K562 (cell line): ENCODE measurements at regions not wholly inside any gene's neighbourhood (a gene's known extent, or its start where the extent isn't known, plus 50 kb on each side); places are given as distances from the start of the nearest gene placed in this dataset.

Source experiments
- ATAC-seq: fragments of 200-7000 bp; cut with Tn5 transposase; 3 replicates; pipeline ENCODE4 v1.9.1; 2020; ENCODE audit warnings: moderate library complexity
- BruUV-seq: library from RNA; stranded (reverse); fragments of 400-500 nt; replicated peaks from 2 replicates; lab custom pipeline; 2021; lab: Mats Ljungman, UMichigan
- CTCF ChIA-PET: fragments of 300-600 bp; formaldehyde crosslinking; extraction: SDS; loops from one replicate; lab custom pipeline; 2021; ENCODE audit warnings: low intra/inter-chr PET ratio; lab: Yijun Ruan, JAX
- POLR2A ChIA-PET: fragments of 300-600, 350-650 bp; sonication (Branson Sonifier 250); formaldehyde crosslinking; extraction: SDS; loops from one replicate; lab custom pipeline; 2021; ENCODE audit warnings: antibody characterized with exemption, inconsistent platforms; lab: Yijun Ruan, JAX
- DNase-seq, 4 experiments: peaks; one replicate each; pipeline versions ENCODE4 v3.0.0 to v3.0.0-alpha.2; 2011 to 2018; ENCODE audit warnings: low spot score in 3 of 4, mixed read lengths in 3 of 4; ENCODE audit errors: extremely low read depth in 1 of 4
- FAIRE-seq: peaks from 2 replicates; lab custom pipeline; 2011; peaks lifted over from hg19 to GRCh38; lab: Jason Lieb, UNC
- H2AFZ ChIP-seq: 2 replicates; pipeline ENCODE4 v1.6.0; 2011; ENCODE audit warnings: low read depth, low read length, control low read depth, inconsistent platforms
- H3K27ac ChIP-seq: fragments of 200-600 bp; 3 replicates; pipeline ENCODE4 v1.8.0; 2011; ENCODE audit warnings: low read depth, mild to moderate bottlenecking, control low read depth, inconsistent platforms, low read length, moderate library complexity, mixed read lengths; ENCODE audit errors: extremely low read depth
- H3K27me3 ChIP-seq, 2 experiments: fragments of 300-600 bp in 1 of 2; 2 replicates in 1 of 2; 3 replicates in 1 of 2; pipeline versions ENCODE4 v1.6.0 to v1.8.0; 2011; ENCODE audit warnings: inconsistent platforms in 2 of 2, low read length in 2 of 2, mild to moderate bottlenecking in 1 of 2, mixed read lengths in 1 of 2, moderate library complexity in 1 of 2; ENCODE audit not compliant: control insufficient read depth in 2 of 2, insufficient read depth in 2 of 2
- H3K36me3 ChIP-seq: fragments of 300-600 bp; 3 replicates; pipeline ENCODE4 v1.8.0; 2011; ENCODE audit warnings: mild to moderate bottlenecking, low read length, inconsistent platforms; ENCODE audit not compliant: control insufficient read depth, insufficient read depth
- H3K4me1 ChIP-seq, 2 experiments: fragments of 200-600 bp in 1 of 2; replicated peaks in 1 of 2; 2 replicates in 1 of 2; 3 replicates in 1 of 2; pipeline versions ENCODE4 v1.5.1 to v1.8.0; 2011; ENCODE audit warnings: inconsistent platforms in 2 of 2, low read length in 2 of 2, mild to moderate bottlenecking in 1 of 2, mixed read lengths in 1 of 2, moderate library complexity in 1 of 2; ENCODE audit not compliant: control insufficient read depth in 2 of 2, insufficient read depth in 2 of 2
- H3K4me2 ChIP-seq: 2 replicates; pipeline ENCODE4 v1.6.1; 2011; ENCODE audit warnings: low read length, control low read depth, inconsistent platforms, mixed read lengths; ENCODE audit not compliant: insufficient read depth
- H3K4me3 ChIP-seq: fragments of 200-600 bp; sonication (generic), shearing (Covaris generic); 2 replicates; pipeline ENCODE4 v1.5.1; 2016; ENCODE audit warnings: control low read depth, inconsistent platforms
- H3K79me2 ChIP-seq: fragments of 200-600 bp; 3 replicates; pipeline ENCODE4 v1.8.0; 2011; ENCODE audit warnings: low read length, inconsistent platforms; ENCODE audit not compliant: control insufficient read depth, insufficient read depth
- H3K9ac ChIP-seq, 2 experiments: 2 replicates each; pipeline versions ENCODE4 v1.6.0 to v1.6.1; 2011; ENCODE audit warnings: low read depth in 2 of 2, low read length in 2 of 2, control low read depth in 1 of 2, inconsistent platforms in 1 of 2, mild to moderate bottlenecking in 1 of 2, mixed read lengths in 1 of 2; ENCODE audit not compliant: insufficient read depth in 1 of 2
- H3K9me1 ChIP-seq: one replicate; pipeline ENCODE4 v1.6.0; 2011; ENCODE audit warnings: inconsistent platforms, mild to moderate bottlenecking, low read length, moderate library complexity; ENCODE audit not compliant: control insufficient read depth, insufficient read depth
- H3K9me3 ChIP-seq: replicated peaks from 2 replicates; pipeline ENCODE4 v1.5.1; 2011; ENCODE audit warnings: low read depth, low read length, inconsistent platforms; ENCODE audit not compliant: control insufficient read depth, insufficient read depth
- H4K20me1 ChIP-seq: replicated peaks from 2 replicates; pipeline ENCODE4 v1.6.1; 2011; ENCODE audit warnings: low read length, inconsistent platforms, mixed read lengths; ENCODE audit not compliant: control insufficient read depth, insufficient read depth
- BHLHE40 ChIP-seq: IDR thresholded peaks from 2 replicates; pipeline ENCODE4 v1.6.1; 2011; ENCODE audit warnings: low read length, improper control_type of control experiment
- C11orf30 ChIP-seq: fragments of 450-650 bp; IDR thresholded peaks from 2 replicates; pipeline ENCODE4 v1.6.1; 2016; ENCODE audit warnings: low read depth, mild to moderate bottlenecking
- CEBPB ChIP-seq: fragments of 450-650 bp; IDR thresholded peaks from 2 replicates; pipeline ENCODE4 v1.6.1; 2016; ENCODE audit warnings: missing genetic modification characterization, missing compliant biosample characterization
- CEBPG ChIP-seq, 3 experiments: fragments of 200-800 bp in 1 of 3; sonication (Bioruptor generic) in 1 of 3; sonication (generic) in 1 of 3; formaldehyde crosslinking in 1 of 3; IDR thresholded peaks in 2 of 3; conservative IDR thresholded peaks in 1 of 3; 2 replicates each; pipeline versions ENCODE4 v1.6.1 to v1.8.0; 2016 to 2022; ENCODE audit warnings: missing compliant biosample characterization in 2 of 3, missing genetic modification characterization in 2 of 3, mild to moderate bottlenecking in 1 of 3, missing genetic modification reagents in 1 of 3
- GABPA ChIP-seq: fragments of 200-800 bp; sonication (Bioruptor generic); conservative IDR thresholded peaks from 2 replicates; pipeline ENCODE4 v1.6.1; 2016; ENCODE audit warnings: low read depth, missing genetic modification characterization, missing compliant biosample characterization
- HNRNPUL1 ChIP-seq: fragments of 200-400 bp; formaldehyde crosslinking; IDR thresholded peaks from 2 replicates; pipeline ENCODE4 v1.6.1; 2017; ENCODE audit warnings: low read length
- KLF10 ChIP-seq: fragments of 250-450 bp; sonication (Bioruptor Pico); IDR thresholded peaks from 2 replicates; pipeline ENCODE4 v1.6.1; 2021; ENCODE audit warnings: matching md5 sums
- TCF15 ChIP-seq: fragments of 250-450 bp; sonication (Bioruptor Pico); IDR thresholded peaks from 2 replicates; pipeline ENCODE4 v1.8.0; 2022; ENCODE audit warnings: moderate library complexity, mild to moderate bottlenecking, inconsistent platforms
- XRCC5 ChIP-seq: fragments of 200-400 bp; formaldehyde crosslinking; IDR thresholded peaks from 2 replicates; pipeline ENCODE4 v1.6.1; 2017; ENCODE audit warnings: low read depth, mild to moderate bottlenecking, low read length
- YBX1 ChIP-seq: fragments of 450-650 bp; IDR thresholded peaks from 2 replicates; pipeline ENCODE4 v1.7.1; 2016; ENCODE audit warnings: mild to moderate bottlenecking
- ZBED1 ChIP-seq: IDR thresholded peaks from 2 replicates; pipeline ENCODE4 v1.6.1; 2014
- ZBTB17 ChIP-seq: fragments of 450-650 bp; formaldehyde crosslinking; IDR thresholded peaks from 2 replicates; pipeline ENCODE4 v1.4.0; 2020; ENCODE audit warnings: mild to moderate bottlenecking
- ZKSCAN1 ChIP-seq: fragments of 150-350 bp; IDR thresholded peaks from 2 replicates; pipeline ENCODE4 v1.6.1; 2016; ENCODE audit warnings: low read depth, low read length
- ZNF175 ChIP-seq: fragments of 200-800 bp; sonication (Bioruptor generic); IDR thresholded peaks from 2 replicates; pipeline ENCODE4 v1.6.1; 2016; ENCODE audit warnings: low read depth, mild to moderate bottlenecking, missing genetic modification characterization, missing compliant biosample characterization
- ZNF316 ChIP-seq: fragments of 450-650 bp; IDR thresholded peaks from 2 replicates; pipeline ENCODE4 v1.6.1; 2016
- WGBS: fragments of 100-300 bp; shearing (Covaris generic); methylation state at CpG from one replicate; pipeline ENCODE4 v1.1.6; 2016; ENCODE audit warnings: low coverage, mixed read lengths; ENCODE audit not compliant: insufficient coverage; ENCODE audit errors: missing lambda C conversion rate; 5-methylcytosine and 5-hydroxymethylcytosine counted together
- in situ Hi-C: fragments of 300-500 bp; cut with MboI; formaldehyde crosslinking; loops from 4 replicates; pipeline ENCODE4 v1.15.0; 2018; ENCODE audit warnings: inconsistent platforms, mixed read lengths
- intact Hi-C: fragments of 100-400 bp; cut with micrococcal nuclease; formaldehyde crosslinking; loops from 2 replicates; pipeline ENCODE4 v1.14.2; 2022
- TF ChIP-seq, protein P1 (sequence below): fragments of 450-650 bp; IDR thresholded peaks from 2 replicates; pipeline ENCODE4 v1.6.1; 2016; ENCODE audit warnings: antibody characterized with exemption

DNA sequence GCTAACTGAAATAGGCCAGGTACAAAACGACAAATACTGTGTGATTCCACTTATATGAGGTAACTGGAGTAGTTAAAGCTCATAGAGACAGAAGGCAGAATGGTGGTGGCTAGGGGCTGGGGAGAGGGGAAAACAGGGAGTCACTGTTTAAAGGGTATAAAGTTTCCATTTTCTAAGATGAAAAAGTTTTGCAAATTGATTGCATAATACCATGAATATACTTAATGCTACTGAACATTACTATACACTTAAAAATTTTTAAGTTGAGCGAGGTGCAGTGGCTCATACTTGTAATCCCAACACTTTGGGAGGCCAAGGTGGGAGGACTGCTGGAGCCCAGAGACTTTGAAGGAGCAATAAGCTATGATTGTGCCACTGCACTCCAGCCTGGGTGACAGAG is 138.6 kb upstream of the ARID1B start:
- intact Hi-C loops (no loop called here), in situ Hi-C loops (no loop called here)
- Histone ChIP-seq H3K4me1 (no peaks in the 10 kb centered on the region), H3K9me3 (0 out of 2 replicates have a peak, but pooled peaks cover 2% of the 10 kb centered on the region), H3K9me1 (no peaks in the 10 kb centered on the region), H4K20me1 (no peaks in the 10 kb centered on the region), H3K27ac (no peak overlapping the region), H3K36me3 (no peaks in the 10 kb centered on the region), H3K4me2 (no peak overlapping the region), H3K79me2 (no peaks in the 10 kb centered on the region), H3K9ac (no peak overlapping the region), H3K4me3 (no peak overlapping the region), H3K27me3 (peaks cover 8 to 11% of the 10 kb centered on the region in 2 experiments; a peak in 4 of 5 replicates), H2AFZ (no peak overlapping the region)
- ATAC-seq (no peak), FAIRE-seq (no peak), DNase-seq (no peak)
- BruUV-seq = no TSS peak
- ChIA-PET CTCF (no interaction called here), POLR2A (no interaction called here)
- WGBS = 0% methylated on average over 2 of the region's 2 CpGs
- TF ChIP-seq XRCC5 = no peak
- TF ChIP-seq ZBTB17 (CRISPR knock-in tag) = no peak
- TF ChIP-seq ZKSCAN1 = no peak
- TF ChIP-seq CEBPG (CRISPR knock-in tag; IDR thresholded peaks at IDR 0.05) = no peak
- peak; percentile 46 to 83; a peak in 2 of 4 replicates for TF ChIP-seq CEBPG (tag; conservative IDR thresholded peaks at IDR 0.05 in 1 of 2, IDR thresholded peaks at IDR 0.05 in 1 of 2)
- TF ChIP-seq CEBPB (tag) = peak; percentile 74

DNA sequence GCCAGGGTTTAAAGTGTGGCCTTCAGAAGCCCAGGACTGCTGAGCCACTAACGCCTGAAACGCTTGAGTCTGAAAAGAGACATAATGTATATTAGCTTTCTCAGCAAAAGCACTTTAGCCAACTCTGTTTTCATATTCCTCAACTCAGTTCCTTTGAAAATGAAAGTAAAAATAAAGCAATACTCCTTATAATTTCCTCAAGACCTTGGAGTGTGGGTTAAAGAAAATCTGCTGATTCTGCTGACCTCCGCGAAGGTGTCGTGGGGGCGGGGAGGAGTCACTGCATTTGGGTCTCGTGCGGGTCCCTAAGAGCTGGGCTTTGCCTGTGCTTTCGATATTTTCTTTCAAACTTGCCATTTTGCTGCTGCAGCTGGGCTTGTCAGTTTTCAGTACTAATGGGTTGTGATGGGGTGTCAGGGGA is 142.2 kb upstream of the ARID1B start:
- 26% methylated on average over 9 of the region's 9 CpGs for WGBS
- no peak overlapping the region; the same call in 1 of the 2 replicates for H3K4me2 ChIP-seq
- no peak overlapping the region for H3K9ac ChIP-seq
- no TSS peak for BruUV-seq
- no peaks in the 10 kb centered on the region for H3K9me1 ChIP-seq
- DNase-seq (no peak), ATAC-seq (no peak), FAIRE-seq (no peak)
- no peaks in the 10 kb centered on the region for H3K79me2 ChIP-seq
- no peaks in the 10 kb centered on the region for H3K9me3 ChIP-seq
- H3K4me1 ChIP-seq = peaks cover 0 to 5% of the 10 kb centered on the region in 2 experiments; a peak in 1 of 5 replicates
- H3K4me3 ChIP-seq = no peak overlapping the region
- H3K36me3 ChIP-seq = no peaks in the 10 kb centered on the region
- ChIA-PET CTCF (no interaction called here), POLR2A (no interaction called here)
- H2AFZ ChIP-seq = peak overlapping the region; percentile 40; the same call in 1 of the 2 replicates
- H3K27me3 ChIP-seq = peaks cover 25 to 33% of the 10 kb centered on the region in 2 experiments
- TF ChIP-seq, protein P1, sequence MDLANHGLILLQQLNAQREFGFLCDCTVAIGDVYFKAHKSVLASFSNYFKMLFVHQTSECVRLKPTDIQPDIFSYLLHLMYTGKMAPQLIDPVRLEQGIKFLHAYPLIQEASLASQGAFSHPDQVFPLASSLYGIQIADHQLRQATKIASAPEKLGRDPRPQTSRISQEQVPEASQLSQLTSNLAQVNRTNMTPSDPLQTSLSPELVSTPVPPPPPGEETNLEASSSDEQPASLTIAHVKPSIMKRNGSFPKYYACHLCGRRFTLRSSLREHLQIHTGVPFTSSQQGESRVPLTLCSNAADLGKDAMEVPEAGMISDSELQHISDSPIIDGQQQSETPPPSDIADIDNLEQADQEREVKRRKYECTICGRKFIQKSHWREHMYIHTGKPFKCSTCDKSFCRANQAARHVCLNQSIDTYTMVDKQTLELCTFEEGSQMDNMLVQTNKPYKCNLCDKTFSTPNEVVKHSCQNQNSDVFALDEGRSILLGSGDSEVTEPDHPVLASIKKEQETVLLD = no peak
- TF ChIP-seq ZNF175 (CRISPR knock-in tag) (no peak), ZBED1 (no peak), ZNF316 (0 out of 2 replicates have a peak, but pooled peaks have one; percentile 27), KLF10 (CRISPR knock-in tag) (no peak), YBX1 (no peak), GABPA (no peak), C11orf30 (peak; percentile 32; the same call in 1 of the 2 replicates), TCF15 (CRISPR knock-in tag) (no peak), BHLHE40 (peak; percentile 44; the same call in 1 of the 2 replicates), HNRNPUL1 (no peak)
- intact Hi-C loops (no loop called here), in situ Hi-C loops (no loop called here)
- H4K20me1 ChIP-seq = no peaks in the 10 kb centered on the region
- H3K27ac ChIP-seq = no peak overlapping the region
